Activated CD4-positive, alpha-beta T cell treated with anti-CD3 and anti-CD28 coated beads for 24 hours (primary cell): ENCODE measurements at regions not wholly inside any gene's neighbourhood (a gene's known extent, or its start where the extent isn't known, plus 50 kb on each side); places are given as distances from the start of the nearest gene placed in this dataset.

Experiments used
- DNase-seq, 2 donors: peaks; one replicate each; pipeline ENCODE4 v3.0.0-alpha.2; 2020; ENCODE audit warnings: low read depth in 2 of 2

- DNase-seq, result no peak
These were observed 363.7 kb downstream of the ADRA2A start for GRCh38 chr10:111440501-111440900.

- DNase-seq, result no peak
These were observed 368.8 kb downstream of the ADRA2A start for GRCh38 chr10:111445667-111446066.

GRCh38 chr10:111446966-111447365 lies 370.1 kb downstream of the ADRA2A start:
- no peak for DNase-seq

- DNase-seq, result no peak
These were observed 375.3 kb downstream of the ADRA2A start for GRCh38 chr10:111452153-111452552.

- no peak for DNase-seq
These were observed 379.1 kb downstream of the ADRA2A start for GRCh38 chr10:111455776-111456426.

- no peak for DNase-seq
These were observed 381.4 kb downstream of the ADRA2A start for GRCh38 chr10:111458256-111458655.

- no peak for DNase-seq
These were observed 383.1 kb downstream of the ADRA2A start for GRCh38 chr10:111459967-111460366.

GRCh38 chr10:111472445-111472844 lies 395.6 kb downstream of the ADRA2A start:
- DNase-seq, result no peak

- no peak for DNase-seq
These were observed 396.5 kb downstream of the ADRA2A start for GRCh38 chr10:111473361-111473760.

- no peak for DNase-seq
These were observed 398.0 kb downstream of the ADRA2A start for GRCh38 chr10:111474786-111475185.

- no peak for DNase-seq
These were observed 398.9 kb downstream of the ADRA2A start for GRCh38 chr10:111475720-111476119.

GRCh38 chr10:111478651-111479050 lies 401.8 kb downstream of the ADRA2A start:
- DNase-seq, result no peak

- no peak for DNase-seq
These were observed 403.1 kb downstream of the ADRA2A start for GRCh38 chr10:111479966-111480365.

GRCh38 chr10:111481261-111481826 lies 404.5 kb downstream of the ADRA2A start:
- DNase-seq, result no peak

GRCh38 chr10:111481866-111482265 lies 405.0 kb downstream of the ADRA2A start:
- DNase-seq, result no peak

- DNase-seq, result no peak
These were observed 405.9 kb downstream of the ADRA2A start for GRCh38 chr10:111482621-111483216.

- DNase-seq, result no peak
These were observed 408.9 kb downstream of the ADRA2A start for GRCh38 chr10:111485767-111486166.

- DNase-seq, result no peak
These were observed 409.5 kb downstream of the ADRA2A start for GRCh38 chr10:111486346-111486745.

GRCh38 chr10:111488668-111489067 lies 411.8 kb downstream of the ADRA2A start:
- no peak for DNase-seq

GRCh38 chr10:111491154-111491553 lies 414.3 kb downstream of the ADRA2A start:
- DNase-seq, result no peak

- no peak for DNase-seq
These were observed 416.3 kb downstream of the ADRA2A start for GRCh38 chr10:111493024-111493625.

GRCh38 chr10:111498560-111498959 lies 421.7 kb downstream of the ADRA2A start:
- no peak for DNase-seq

- no peak for DNase-seq
These were observed 427.5 kb downstream of the ADRA2A start for GRCh38 chr10:111504376-111504775.
